Loucy (cell line): ENCODE measurements at regions not wholly inside any gene's neighbourhood (a gene's known extent, or its start where the extent isn't known, plus 50 kb on each side); places are given as distances from the start of the nearest gene placed in this dataset.

ENCODE experiments used
- EZH2phosphoT487 ChIP-seq: fragments of 200-600 bp; IDR thresholded peaks from 2 replicates; pipeline ENCODE4 v1.6.1; 2018; ENCODE audit warnings: antibody characterized with exemption, mild to moderate bottlenecking, moderate library complexity, borderline replicate concordance
- TF ChIP-seq, protein P1 (sequence below): fragments of 200-600 bp; sonication (generic); conservative IDR thresholded peaks from 2 replicates; pipeline ENCODE4 v1.5.1; 2014; ENCODE audit warnings: mild to moderate bottlenecking, antibody characterized with exemption, low read length

DNA sequence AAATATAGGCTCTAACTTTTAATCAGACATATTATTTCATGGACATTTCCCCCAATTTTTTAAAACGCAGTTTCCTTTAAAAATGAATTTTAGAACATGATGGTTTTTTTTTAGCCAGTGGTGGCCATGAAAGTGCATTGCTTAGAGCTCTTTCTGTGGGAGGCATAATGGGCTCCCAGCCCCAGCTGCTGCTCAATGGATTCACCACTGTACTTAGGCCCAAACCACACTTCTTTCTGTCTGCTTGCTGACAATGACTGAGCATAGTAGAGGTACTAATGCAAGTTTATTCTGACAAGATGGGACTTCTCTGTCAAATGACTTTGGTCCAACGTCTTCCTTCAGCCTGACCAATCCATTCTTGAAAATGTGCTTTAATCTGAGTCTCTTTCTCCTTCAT lies 400.2 kb upstream of the GRIA3 start:
- TF ChIP-seq, protein P1, sequence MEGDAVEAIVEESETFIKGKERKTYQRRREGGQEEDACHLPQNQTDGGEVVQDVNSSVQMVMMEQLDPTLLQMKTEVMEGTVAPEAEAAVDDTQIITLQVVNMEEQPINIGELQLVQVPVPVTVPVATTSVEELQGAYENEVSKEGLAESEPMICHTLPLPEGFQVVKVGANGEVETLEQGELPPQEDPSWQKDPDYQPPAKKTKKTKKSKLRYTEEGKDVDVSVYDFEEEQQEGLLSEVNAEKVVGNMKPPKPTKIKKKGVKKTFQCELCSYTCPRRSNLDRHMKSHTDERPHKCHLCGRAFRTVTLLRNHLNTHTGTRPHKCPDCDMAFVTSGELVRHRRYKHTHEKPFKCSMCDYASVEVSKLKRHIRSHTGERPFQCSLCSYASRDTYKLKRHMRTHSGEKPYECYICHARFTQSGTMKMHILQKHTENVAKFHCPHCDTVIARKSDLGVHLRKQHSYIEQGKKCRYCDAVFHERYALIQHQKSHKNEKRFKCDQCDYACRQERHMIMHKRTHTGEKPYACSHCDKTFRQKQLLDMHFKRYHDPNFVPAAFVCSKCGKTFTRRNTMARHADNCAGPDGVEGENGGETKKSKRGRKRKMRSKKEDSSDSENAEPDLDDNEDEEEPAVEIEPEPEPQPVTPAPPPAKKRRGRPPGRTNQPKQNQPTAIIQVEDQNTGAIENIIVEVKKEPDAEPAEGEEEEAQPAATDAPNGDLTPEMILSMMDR: no peak
- no peak for TF ChIP-seq EZH2phosphoT487
